GM10266 (cell line): ENCODE measurements at regions not wholly inside any gene's neighbourhood (a gene's known extent, or its start where the extent isn't known, plus 50 kb on each side); places are given as distances from the start of the nearest gene placed in this dataset.

ENCODE experiments used
- DNase-seq: peaks from one replicate; pipeline ENCODE4 v3.0.0; 2012; ENCODE audit errors: extremely low spot score
- TF ChIP-seq, protein P1 (sequence below): IDR thresholded peaks from 2 replicates; pipeline ENCODE4 v1.5.1; 2012; ENCODE audit warnings: mild to moderate bottlenecking, low read depth; ENCODE audit not compliant: control insufficient read depth, insufficient read depth; ENCODE audit errors: missing control alignments

GRCh38 chr6:148261470-148261869 lies 81.2 kb upstream of the SASH1 start:
- TF ChIP-seq, protein P1, sequence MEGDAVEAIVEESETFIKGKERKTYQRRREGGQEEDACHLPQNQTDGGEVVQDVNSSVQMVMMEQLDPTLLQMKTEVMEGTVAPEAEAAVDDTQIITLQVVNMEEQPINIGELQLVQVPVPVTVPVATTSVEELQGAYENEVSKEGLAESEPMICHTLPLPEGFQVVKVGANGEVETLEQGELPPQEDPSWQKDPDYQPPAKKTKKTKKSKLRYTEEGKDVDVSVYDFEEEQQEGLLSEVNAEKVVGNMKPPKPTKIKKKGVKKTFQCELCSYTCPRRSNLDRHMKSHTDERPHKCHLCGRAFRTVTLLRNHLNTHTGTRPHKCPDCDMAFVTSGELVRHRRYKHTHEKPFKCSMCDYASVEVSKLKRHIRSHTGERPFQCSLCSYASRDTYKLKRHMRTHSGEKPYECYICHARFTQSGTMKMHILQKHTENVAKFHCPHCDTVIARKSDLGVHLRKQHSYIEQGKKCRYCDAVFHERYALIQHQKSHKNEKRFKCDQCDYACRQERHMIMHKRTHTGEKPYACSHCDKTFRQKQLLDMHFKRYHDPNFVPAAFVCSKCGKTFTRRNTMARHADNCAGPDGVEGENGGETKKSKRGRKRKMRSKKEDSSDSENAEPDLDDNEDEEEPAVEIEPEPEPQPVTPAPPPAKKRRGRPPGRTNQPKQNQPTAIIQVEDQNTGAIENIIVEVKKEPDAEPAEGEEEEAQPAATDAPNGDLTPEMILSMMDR: no peak
- DNase-seq: no peak

- DNase-seq: no peak
- TF ChIP-seq, protein P1: no peak
Observed at GRCh38 chr6:148263010-148263409, 79.6 kb upstream of the SASH1 start.

- TF ChIP-seq, protein P1: no peak
- DNase-seq: no peak
Observed at GRCh38 chr6:148263961-148264360, 78.7 kb upstream of the SASH1 start.

GRCh38 chr6:148265054-148265453 lies 77.6 kb upstream of the SASH1 start:
- DNase-seq: no peak

DNA sequence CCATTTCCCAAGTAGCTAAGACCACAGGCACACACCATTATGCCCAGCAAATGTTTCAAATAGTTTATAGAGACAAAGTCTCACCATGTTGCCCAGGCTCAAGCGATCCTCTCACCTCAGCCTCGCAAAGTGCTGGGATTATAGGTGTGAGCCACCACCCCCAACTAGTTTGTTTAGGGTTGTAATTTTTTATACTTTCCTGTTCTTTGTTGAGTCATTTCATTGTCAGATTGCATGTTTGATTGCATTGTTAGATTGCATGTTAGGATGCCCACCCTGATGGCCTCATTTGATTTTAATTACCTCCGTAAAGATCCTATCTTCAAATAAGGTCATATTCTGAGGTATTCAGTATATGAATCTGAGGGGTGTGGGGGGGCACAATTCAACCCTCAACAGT lies 73.3 kb upstream of the SASH1 start:
- DNase-seq: no peak
- TF ChIP-seq, protein P1: no peak

More at GRCh38 chr6:148265054-148265453, 77.6 kb upstream of the SASH1 start:
- TF ChIP-seq, protein P1: no peak

DNA sequence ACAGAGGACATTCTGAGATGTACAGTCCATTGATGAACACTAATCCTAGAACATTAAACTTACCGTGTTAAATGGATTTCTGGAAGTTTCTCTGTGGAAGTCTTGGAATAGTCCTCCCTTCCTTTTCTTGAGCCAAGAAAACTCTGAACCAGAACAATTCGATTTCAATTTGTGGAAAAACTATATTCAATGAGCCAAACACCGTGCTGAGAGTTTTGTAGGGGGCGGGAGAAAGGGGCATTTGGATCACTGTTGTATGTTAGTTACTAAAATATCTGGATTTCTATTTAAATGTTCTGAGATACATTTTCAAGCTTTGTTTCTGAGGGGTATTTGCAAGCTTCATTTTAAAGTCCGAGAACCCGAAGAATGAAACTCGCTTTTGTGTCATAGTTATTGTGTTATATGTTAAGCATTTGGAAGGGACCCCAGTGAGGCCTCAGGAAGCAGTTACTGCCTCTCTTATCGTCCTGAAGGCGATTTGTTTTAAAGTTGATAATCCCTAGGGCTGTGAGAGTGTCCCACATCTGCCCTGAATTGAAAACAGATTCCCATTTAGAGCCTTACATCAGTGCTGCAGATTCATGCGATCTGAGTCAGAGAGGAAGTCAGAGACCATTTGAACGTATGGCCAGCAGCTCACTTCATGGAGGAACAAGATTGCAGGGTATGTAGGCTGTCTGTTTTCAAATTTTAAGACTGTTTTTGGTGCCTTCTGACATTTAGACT lies 70.8 kb upstream of the SASH1 start:
- DNase-seq: no peak

GRCh38 chr6:148272597-148272996 lies 70.0 kb upstream of the SASH1 start:
- TF ChIP-seq, protein P1: no peak
- DNase-seq: no peak

More for the DNA sequence above, 70.8 kb upstream of the SASH1 start:
- TF ChIP-seq, protein P1: no peak
